ENCODE measurements at regions not wholly inside any gene's neighbourhood (a gene's known extent, or its start where the extent isn't known, plus 50 kb on each side); places are given as distances from the start of the nearest gene placed in this dataset.

- no peak for TF ChIP-seq EZH2 (IDR thresholded peaks at IDR 0.05; ENCODE audit: borderline replicate concordance, low read depth, low read length, severe bottlenecking)
- TF ChIP-seq CTCF (IDR thresholded peaks at IDR 0.05; ENCODE audit: extremely low read depth in 1 of 2, insufficient read depth in 1 of 2, low read depth in 1 of 2, low read length in 2 of 2) = no peak
- TF ChIP-seq POLR2AphosphoS5 (IDR thresholded peaks at IDR 0.05; ENCODE audit: insufficient read depth, low read depth, low read length) = no peak
- TF ChIP-seq MYC (IDR thresholded peaks at IDR 0.05; ENCODE audit: low read depth, low read length) = no peak
Measured at GRCh38 chr14:71741241-71741640, 191.0 kb upstream of the RGS6 start.
